Parathyroid adenoma (tissue), 2 donors: ENCODE measurements at regions not wholly inside any gene's neighbourhood (a gene's known extent, or its start where the extent isn't known, plus 50 kb on each side); places are given as distances from the start of the nearest gene placed in this dataset.

ENCODE experiments used
- H2AFZ ChIP-seq: fragments of 300-600 bp; sonication (generic); one replicate; pipeline ENCODE4 v1.7.0; 2017; ENCODE audit warnings: antibody characterized with exemption, mild to moderate bottlenecking
- H3K27ac ChIP-seq: fragments of 300-600 bp; sonication (generic); one replicate; pipeline ENCODE4 v1.7.0; 2017
- H3K27me3 ChIP-seq: fragments of 300-600 bp; sonication (generic); one replicate; pipeline ENCODE4 v1.7.0; 2017; ENCODE audit warnings: low read length; ENCODE audit not compliant: control insufficient read depth, insufficient read depth
- H3K36me3 ChIP-seq: fragments of 300-600 bp; sonication (generic); one replicate; pipeline ENCODE4 v1.7.0; 2017; ENCODE audit warnings: low read length; ENCODE audit not compliant: control insufficient read depth, insufficient read depth
- H3K4me1 ChIP-seq: fragments of 300-600 bp; sonication (generic); one replicate; pipeline ENCODE4 v1.7.0; 2017; ENCODE audit warnings: control low read depth
- H3K4me2 ChIP-seq: fragments of 300-600 bp; sonication (generic); one replicate; pipeline ENCODE4 v1.7.0; 2017; ENCODE audit warnings: low read length
- H3K4me3 ChIP-seq: fragments of 300-600 bp; sonication (generic); one replicate; pipeline ENCODE4 v1.7.0; 2017; ENCODE audit warnings: low read depth, low read length
- H3K79me2 ChIP-seq: fragments of 300-600 bp; sonication (generic); one replicate; pipeline ENCODE4 v1.7.0; 2017; ENCODE audit warnings: control low read depth
- H3K9ac ChIP-seq: fragments of 300-600 bp; sonication (generic); one replicate; pipeline ENCODE4 v1.7.0; 2017; ENCODE audit warnings: mild to moderate bottlenecking
- H3K9me3 ChIP-seq: fragments of 300-600 bp; sonication (generic); one replicate; pipeline ENCODE4 v1.7.0; 2017; ENCODE audit warnings: low read length; ENCODE audit not compliant: control insufficient read depth
- CTCF ChIP-seq: fragments of 300-600 bp; sonication (generic); IDR thresholded peaks from one replicate; pipeline ENCODE4 v1.7.0; 2017; ENCODE audit warnings: antibody characterized with exemption, mild to moderate bottlenecking
- donor health status: primary hyperparathyroidism.

GRCh38 chr5:29516224-29516623 lies 1677.3 kb upstream of the CDH6 start:
- Histone ChIP-seq H2AFZ (no peak overlapping the region), H3K4me1 (no peaks in the 10 kb centered on the region), H3K9ac (no peak overlapping the region), H3K4me2 (no peak overlapping the region), H3K4me3 (no peak overlapping the region), H3K9me3 (no peaks in the 10 kb centered on the region), H3K27me3 (no peaks in the 10 kb centered on the region), H3K79me2 (no peaks in the 10 kb centered on the region), H3K36me3 (no peaks in the 10 kb centered on the region), H3K27ac (no peak overlapping the region)
- no peak for TF ChIP-seq CTCF

GRCh38 chr5:29508131-29508530 lies 1685.4 kb upstream of the CDH6 start:
- Histone ChIP-seq H3K9ac (no peak overlapping the region), H3K79me2 (no peaks in the 10 kb centered on the region), H3K9me3 (no peaks in the 10 kb centered on the region), H3K4me2 (no peak overlapping the region), H3K27me3 (no peaks in the 10 kb centered on the region), H3K27ac (no peak overlapping the region), H3K4me1 (no peaks in the 10 kb centered on the region), H3K4me3 (no peak overlapping the region), H2AFZ (no peak overlapping the region), H3K36me3 (no peaks in the 10 kb centered on the region)
- TF ChIP-seq CTCF, result no peak

- H3K4me1 ChIP-seq, result no peaks in the 10 kb centered on the region
- no peak overlapping the region for H3K4me3 ChIP-seq
- no peak overlapping the region for H3K27ac ChIP-seq
- no peaks in the 10 kb centered on the region for H3K36me3 ChIP-seq
- no peak for TF ChIP-seq CTCF
- H2AFZ ChIP-seq, result no peak overlapping the region
- H3K27me3 ChIP-seq, result no peaks in the 10 kb centered on the region
- H3K4me2 ChIP-seq, result no peak overlapping the region
- no peaks in the 10 kb centered on the region for H3K79me2 ChIP-seq
- no peaks in the 10 kb centered on the region for H3K9me3 ChIP-seq
- no peak overlapping the region for H3K9ac ChIP-seq
Observed at GRCh38 chr5:29504411-29504810, 1689.1 kb upstream of the CDH6 start.

- Histone ChIP-seq H3K9ac (no peak overlapping the region), H3K9me3 (no peaks in the 10 kb centered on the region), H3K79me2 (no peaks in the 10 kb centered on the region), H3K36me3 (no peaks in the 10 kb centered on the region), H3K4me1 (no peaks in the 10 kb centered on the region), H3K4me2 (no peak overlapping the region), H3K27me3 (no peaks in the 10 kb centered on the region), H3K27ac (no peak overlapping the region), H3K4me3 (no peak overlapping the region), H2AFZ (no peak overlapping the region)
- TF ChIP-seq CTCF, result no peak
Observed at GRCh38 chr5:29498860-29499259, 1694.6 kb upstream of the CDH6 start.

- H3K4me2 ChIP-seq, result no peak overlapping the region
- no peaks in the 10 kb centered on the region for H3K9me3 ChIP-seq
- no peaks in the 10 kb centered on the region for H3K79me2 ChIP-seq
- TF ChIP-seq CTCF, result no peak
- H3K27me3 ChIP-seq, result no peaks in the 10 kb centered on the region
- no peak overlapping the region for H3K4me3 ChIP-seq
- no peak overlapping the region for H3K27ac ChIP-seq
- H2AFZ ChIP-seq, result no peak overlapping the region
- no peaks in the 10 kb centered on the region for H3K4me1 ChIP-seq
- H3K36me3 ChIP-seq, result no peaks in the 10 kb centered on the region
- H3K9ac ChIP-seq, result no peak overlapping the region
Observed at GRCh38 chr5:29498412-29498811, 1695.1 kb upstream of the CDH6 start.
